ENCODE measurements at regions not wholly inside any gene's neighbourhood (a gene's known extent, or its start where the extent isn't known, plus 50 kb on each side); places are given as distances from the start of the nearest gene placed in this dataset.
A peak's percentile ranks its signal among the peaks of the same experiment; 100 is the strongest.

DNA sequence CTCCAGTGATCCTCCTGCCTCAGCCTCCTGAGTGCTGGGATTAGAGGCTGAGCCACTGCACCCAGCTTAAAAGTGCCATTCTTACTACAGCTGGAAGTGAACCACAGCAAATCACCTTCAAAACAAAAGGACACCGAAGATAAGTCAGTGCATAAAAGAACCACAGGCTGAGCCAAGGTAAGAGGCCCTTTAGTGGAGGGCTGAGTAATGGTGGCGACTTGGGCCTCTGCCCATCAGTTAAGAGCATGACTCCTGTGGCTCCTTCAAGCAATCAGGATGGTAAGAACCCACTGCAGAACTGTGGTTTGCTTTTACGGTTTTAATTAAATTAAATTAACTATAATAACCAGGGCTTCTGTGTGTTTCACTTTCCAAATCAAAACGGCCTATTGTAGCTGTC is 75.1 kb downstream of the CTAGE1 start:
- peaks cover 4 to 21% (median 7%) of the 10 kb centered on the region in 3 donors for H3K27me3 Mint-ChIP-seq (ENCODE audit: low read depth in 3 of 3)
- no peaks in the 10 kb centered on the region for H3K36me3 Mint-ChIP-seq
- H3K9me3 Mint-ChIP-seq = no peaks in the 10 kb centered on the region
- peak overlapping the region; percentile 89 to 99 (median 99) for H3K27ac Mint-ChIP-seq
- peak overlapping the region; percentile 78 to 98 (median 95) for H3K4me3 Mint-ChIP-seq
- peak; percentile 65 to 81 (median 72) for DNase-seq
- peaks cover 92 to 100% of the 10 kb centered on the region in 2 donors for H3K4me1 Mint-ChIP-seq

DNA sequence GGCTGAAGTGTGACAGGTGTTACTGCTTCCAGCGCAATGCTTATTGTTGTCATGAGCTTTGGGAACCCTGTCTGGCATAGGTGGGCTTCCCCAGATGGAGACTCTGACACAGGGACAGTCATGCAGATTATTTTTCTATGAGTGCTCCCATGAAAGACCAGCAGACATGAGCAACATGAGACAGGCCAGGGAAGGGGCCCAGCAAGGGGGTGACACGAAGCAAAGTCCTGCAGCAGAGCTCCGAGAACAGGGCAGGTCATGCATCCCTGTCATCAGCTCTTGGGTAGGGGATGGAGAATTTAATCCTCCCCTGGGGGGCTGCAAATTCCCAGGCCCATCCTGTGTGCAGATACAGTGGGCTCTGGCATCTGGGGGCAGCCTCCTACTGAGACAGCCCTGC is 77.4 kb downstream of the CTAGE1 start:
- Mint-ChIP-seq H3K27ac (peak overlapping the region in 5 of 6 donors; percentile 65 to 89 (median 83)), H3K27me3 (ENCODE audit: low read depth in 3 of 3) (peaks cover 0 to 12% (median 4%) of the 10 kb centered on the region in 3 donors), H3K9me3 (no peaks in the 10 kb centered on the region), H3K4me1 (peaks cover 89 to 97% of the 10 kb centered on the region in 2 donors), H3K36me3 (peaks cover 0 to 4% (median 0%) of the 10 kb centered on the region in 3 donors), H3K4me3 (peak overlapping the region in 1 of 5 donors; percentile 7)
- no peak for DNase-seq

DNA sequence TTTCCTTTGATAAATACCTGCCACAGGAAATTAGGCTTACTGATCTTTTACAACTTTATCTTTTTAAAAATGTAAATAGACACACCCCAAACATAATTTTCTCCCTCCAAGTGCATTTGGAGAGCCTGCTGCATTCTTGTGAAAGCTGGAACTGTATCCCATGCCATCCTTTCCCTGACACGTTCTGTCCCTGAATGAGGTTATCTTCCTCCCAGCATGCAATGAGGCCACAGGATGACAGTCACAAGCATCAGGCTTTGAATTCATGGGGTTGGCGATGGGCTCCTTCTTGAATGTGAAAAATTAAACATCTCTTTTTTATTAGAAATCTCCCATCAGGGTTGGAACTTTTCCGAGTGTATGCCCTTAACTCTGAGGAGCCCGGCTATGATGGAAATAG is 77.8 kb downstream of the CTAGE1 start:
- H3K27ac Mint-ChIP-seq = peak overlapping the region in 5 of 6 donors; percentile 65 to 89 (median 83)
- no peaks in the 10 kb centered on the region for H3K9me3 Mint-ChIP-seq
- H3K4me3 Mint-ChIP-seq = no peak overlapping the region
- no peak for DNase-seq
- H3K4me1 Mint-ChIP-seq = peaks cover 88 to 97% of the 10 kb centered on the region in 2 donors
- peaks cover 0 to 4% (median 0%) of the 10 kb centered on the region in 3 donors for H3K36me3 Mint-ChIP-seq
- H3K27me3 Mint-ChIP-seq (ENCODE audit: low read depth in 3 of 3) = peaks cover 0 to 9% (median 4%) of the 10 kb centered on the region in 3 donors

DNA sequence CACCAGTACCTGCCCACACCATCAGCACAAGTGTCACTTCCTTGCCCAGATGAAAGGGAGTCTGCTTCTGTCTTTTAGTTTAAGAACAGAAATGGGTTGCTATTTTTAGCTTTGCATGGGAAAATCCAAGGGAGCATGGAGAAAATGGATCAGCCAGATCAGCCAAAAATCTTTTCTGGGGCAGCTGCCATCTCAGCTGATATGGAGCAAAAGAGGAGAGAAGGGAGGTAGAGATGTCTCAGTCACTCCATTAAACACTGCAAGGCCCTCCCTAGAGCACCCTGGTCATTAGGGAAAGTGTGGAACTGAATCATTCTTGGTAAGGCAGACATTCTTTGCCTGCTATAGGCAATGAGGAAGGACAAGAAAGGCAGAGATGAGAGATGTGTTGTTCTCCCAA is 79.9 kb downstream of the CTAGE1 start:
- no peak for DNase-seq
- H3K36me3 Mint-ChIP-seq = peaks cover 0 to 4% (median 0%) of the 10 kb centered on the region in 3 donors
- H3K4me1 Mint-ChIP-seq = peaks cover 73 to 78% of the 10 kb centered on the region in 2 donors
- H3K27me3 Mint-ChIP-seq (ENCODE audit: low read depth in 3 of 3) = peaks cover 0 to 5% (median 4%) of the 10 kb centered on the region in 3 donors
- H3K4me3 Mint-ChIP-seq = peak overlapping the region in 4 of 5 donors; percentile 6 to 34 (median 20)
- H3K27ac Mint-ChIP-seq = peak overlapping the region; percentile 4 to 81 (median 30)
- no peaks in the 10 kb centered on the region for H3K9me3 Mint-ChIP-seq

DNA sequence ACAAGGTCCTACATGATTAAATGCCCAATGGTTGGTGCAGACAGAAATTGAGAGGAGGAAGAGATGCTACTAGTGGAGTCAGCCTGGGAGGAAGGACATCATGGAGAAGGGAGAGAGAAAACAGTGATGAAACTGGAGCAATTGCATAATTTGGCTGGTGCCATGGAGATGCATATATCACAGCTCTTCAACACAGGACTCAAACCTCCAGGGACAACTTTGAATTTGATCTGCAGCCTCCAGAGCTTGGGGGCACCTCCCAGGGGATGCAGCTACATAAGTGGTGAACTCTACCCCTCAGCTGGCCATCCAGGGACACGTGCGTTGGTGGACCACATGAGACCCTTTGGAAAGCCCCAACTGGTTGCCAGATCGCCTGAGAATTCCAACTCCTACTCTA is 80.4 kb downstream of the CTAGE1 start:
- peak overlapping the region in 1 of 5 donors; percentile 32 for H3K4me3 Mint-ChIP-seq
- H3K4me1 Mint-ChIP-seq = peaks cover 70 to 73% of the 10 kb centered on the region in 2 donors
- H3K27me3 Mint-ChIP-seq (ENCODE audit: low read depth in 3 of 3) = no peaks in the 10 kb centered on the region
- no peak for DNase-seq
- H3K36me3 Mint-ChIP-seq = peaks cover 0 to 4% (median 0%) of the 10 kb centered on the region in 3 donors
- H3K27ac Mint-ChIP-seq = peak overlapping the region in 2 of 6 donors; percentile 65 to 81
- H3K9me3 Mint-ChIP-seq = no peaks in the 10 kb centered on the region

DNA sequence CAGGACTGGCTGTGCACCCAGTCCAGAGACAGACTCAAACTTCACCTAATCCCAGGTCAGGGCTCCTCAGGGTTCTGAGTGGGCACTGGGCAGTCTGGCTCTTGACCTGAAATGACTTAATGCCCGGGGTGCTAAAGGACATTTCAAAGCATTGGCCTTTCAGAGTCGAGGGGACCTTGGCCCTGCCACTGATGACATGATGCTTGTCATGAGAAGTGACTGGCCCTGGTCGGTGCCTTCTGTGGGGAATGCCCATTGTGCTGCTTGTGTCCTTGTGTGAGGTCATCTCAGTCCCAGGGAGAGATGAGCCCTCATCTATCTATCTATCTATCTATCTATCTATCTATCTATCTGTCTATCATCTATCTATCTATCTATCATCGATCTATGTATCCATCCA is 81.3 kb downstream of the CTAGE1 start:
- Mint-ChIP-seq H3K9me3 (no peaks in the 10 kb centered on the region), H3K27ac (peak overlapping the region in 4 of 6 donors; percentile 25 to 83 (median 36)), H3K4me1 (peaks cover 61 to 64% of the 10 kb centered on the region in 2 donors), H3K27me3 (ENCODE audit: low read depth in 3 of 3) (no peaks in the 10 kb centered on the region), H3K36me3 (peaks cover 0 to 4% (median 0%) of the 10 kb centered on the region in 3 donors), H3K4me3 (peak overlapping the region in 1 of 5 donors; percentile 19)
- DNase-seq = no peak

DNA sequence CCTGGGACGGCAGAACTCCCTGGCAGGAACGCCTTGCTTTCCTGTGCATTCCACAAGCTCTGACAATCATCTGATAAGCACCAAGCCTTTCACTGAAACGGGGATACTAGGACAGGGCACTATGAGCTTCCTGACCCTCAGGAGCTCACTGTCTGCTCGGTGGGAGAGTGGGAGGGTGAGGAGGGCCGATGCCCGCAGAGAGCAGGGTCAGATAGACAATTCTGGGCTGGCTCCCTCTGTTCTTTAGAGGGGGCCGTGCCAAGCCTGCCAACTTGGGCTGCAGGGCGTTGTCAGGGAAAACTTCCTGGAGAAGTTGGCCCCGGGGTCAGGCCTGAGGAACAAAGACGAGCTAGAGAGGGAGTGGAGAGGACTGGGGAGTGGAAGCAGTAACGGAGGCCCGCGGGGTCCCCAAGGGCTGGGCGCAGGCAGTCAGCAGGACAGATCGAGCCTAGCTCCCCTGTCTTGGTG is 82.0 kb downstream of the CTAGE1 start:
- no peak for DNase-seq
- no peaks in the 10 kb centered on the region for H3K9me3 Mint-ChIP-seq
- peaks cover 0 to 3% (median 0%) of the 10 kb centered on the region in 3 donors for H3K27me3 Mint-ChIP-seq (ENCODE audit: low read depth in 3 of 3)
- peaks cover 57 to 58% of the 10 kb centered on the region in 2 donors for H3K4me1 Mint-ChIP-seq
- H3K4me3 Mint-ChIP-seq = peak overlapping the region in 2 of 5 donors; percentile 20 to 46
- H3K36me3 Mint-ChIP-seq = peaks cover 0 to 4% (median 0%) of the 10 kb centered on the region in 3 donors
- H3K27ac Mint-ChIP-seq = peak overlapping the region in 1 of 6 donors; percentile 42

DNA sequence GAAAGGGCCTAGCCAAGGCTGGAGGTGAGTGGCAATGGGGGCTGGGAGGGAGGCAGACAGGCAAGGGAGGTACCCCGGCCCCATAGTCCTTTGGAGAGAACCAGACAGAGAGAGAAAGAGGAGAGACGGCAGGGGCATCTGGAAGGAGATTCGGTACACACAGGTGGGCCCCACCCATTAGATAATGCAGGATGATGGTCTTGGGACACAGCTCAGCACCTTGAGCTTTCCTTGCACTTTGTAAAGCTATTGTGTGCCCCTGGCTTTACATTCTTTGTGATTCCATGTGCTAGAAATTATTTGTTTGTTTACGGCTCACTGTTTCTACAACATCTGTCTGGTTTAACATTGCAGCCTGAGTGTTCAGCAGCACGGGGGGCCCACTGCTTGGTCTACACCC is 83.1 kb downstream of the CTAGE1 start:
- DNase-seq = no peak
- peaks cover 0 to 3% (median 0%) of the 10 kb centered on the region in 3 donors for H3K27me3 Mint-ChIP-seq (ENCODE audit: low read depth in 3 of 3)
- H3K27ac Mint-ChIP-seq = peak overlapping the region in 1 of 6 donors; percentile 70
- peaks cover 46 to 48% of the 10 kb centered on the region in 2 donors for H3K4me1 Mint-ChIP-seq
- no peak overlapping the region for H3K4me3 Mint-ChIP-seq
- H3K36me3 Mint-ChIP-seq = peaks cover 0 to 4% (median 0%) of the 10 kb centered on the region in 3 donors
- no peaks in the 10 kb centered on the region for H3K9me3 Mint-ChIP-seq

DNA sequence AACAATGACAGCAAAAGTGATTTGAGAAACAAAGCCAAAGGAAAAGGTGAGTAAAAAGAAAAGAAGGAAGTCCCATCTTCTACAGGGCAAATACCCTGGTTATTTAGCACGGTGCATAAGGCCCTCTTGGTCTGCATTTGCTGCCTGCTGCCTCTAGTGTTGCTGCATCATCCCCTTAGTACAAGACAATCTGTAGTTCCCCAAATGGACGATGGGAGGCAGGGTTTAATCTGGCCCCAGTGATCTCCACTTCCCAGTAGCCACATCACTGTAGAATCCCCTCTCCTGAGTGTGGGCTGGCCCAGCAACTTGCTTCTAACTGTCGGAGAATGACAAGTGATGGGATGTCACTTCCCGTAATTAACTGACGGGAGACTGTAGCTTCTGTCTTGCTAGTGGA is 85.1 kb downstream of the CTAGE1 start:
- Mint-ChIP-seq H3K27ac (peak overlapping the region in 2 of 6 donors; percentile 3 to 13), H3K36me3 (peaks cover 0 to 4% (median 0%) of the 10 kb centered on the region in 3 donors), H3K4me3 (no peak overlapping the region), H3K4me1 (peaks cover 26 to 30% of the 10 kb centered on the region in 2 donors), H3K27me3 (ENCODE audit: low read depth in 3 of 3) (peaks cover 0 to 3% (median 0%) of the 10 kb centered on the region in 3 donors), H3K9me3 (no peaks in the 10 kb centered on the region)
- peak in 1 of 3 donors; percentile 39 for DNase-seq

DNA sequence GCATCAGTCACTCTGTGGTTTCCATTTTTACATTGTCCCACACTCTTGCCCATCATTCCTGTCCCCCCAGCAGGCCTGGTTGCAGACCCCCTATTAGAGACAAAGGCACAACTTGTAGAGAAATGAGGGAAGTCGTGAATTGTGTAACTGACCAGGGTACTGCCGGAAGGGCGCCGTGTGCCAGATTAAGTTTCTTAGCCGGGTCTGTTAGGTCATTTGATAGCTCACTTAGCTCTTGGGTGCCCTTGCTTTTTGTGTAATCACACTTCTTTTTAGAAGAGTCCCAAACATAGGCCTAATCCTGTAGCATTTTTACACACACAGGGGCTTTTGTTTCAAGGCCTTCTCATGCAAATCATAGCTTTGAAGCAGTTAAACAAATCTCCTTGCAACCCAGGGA is 87.2 kb downstream of the CTAGE1 start:
- H3K27me3 Mint-ChIP-seq (ENCODE audit: low read depth in 3 of 3) = peaks cover 0 to 3% (median 0%) of the 10 kb centered on the region in 3 donors
- no peaks in the 10 kb centered on the region for H3K36me3 Mint-ChIP-seq

DNA sequence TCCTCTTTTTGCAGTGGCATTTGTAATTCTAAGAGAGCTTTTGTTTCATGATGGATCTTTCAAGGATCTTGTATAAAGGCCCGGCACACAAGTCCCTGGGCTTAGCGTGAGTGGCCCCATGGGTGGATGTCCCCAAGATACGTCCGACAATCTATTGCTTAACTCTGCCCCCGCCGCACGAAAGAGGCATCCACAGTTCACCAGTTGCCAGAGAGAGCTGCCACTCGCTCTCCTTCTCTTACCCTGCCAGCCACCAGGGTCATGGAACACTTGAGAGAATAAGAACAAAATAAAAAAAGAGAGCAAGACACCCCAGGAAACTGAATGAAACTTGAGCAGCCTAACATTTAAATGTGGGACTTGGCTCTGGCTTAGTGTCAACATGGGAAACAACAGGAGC is 92.3 kb downstream of the CTAGE1 start:
- no peaks in the 10 kb centered on the region for H3K27me3 Mint-ChIP-seq (ENCODE audit: low read depth in 3 of 3)
- no peaks in the 10 kb centered on the region for H3K36me3 Mint-ChIP-seq
- peaks cover 19 to 21% of the 10 kb centered on the region in 2 donors for H3K4me1 Mint-ChIP-seq
- DNase-seq = no peak
- H3K9me3 Mint-ChIP-seq = no peaks in the 10 kb centered on the region
- H3K4me3 Mint-ChIP-seq = peak overlapping the region in 3 of 5 donors; percentile 26 to 91 (median 80)
- H3K27ac Mint-ChIP-seq = peak overlapping the region in 5 of 6 donors; percentile 2 to 80 (median 31)

More for the DNA sequence above, 87.2 kb downstream of the CTAGE1 start:
- Mint-ChIP-seq H3K9me3 (no peaks in the 10 kb centered on the region), H3K4me1 (peaks cover 12% of the 10 kb centered on the region in 2 donors), H3K4me3 (no peak overlapping the region), H3K27ac (no peak overlapping the region)
- no peak for DNase-seq

DNA sequence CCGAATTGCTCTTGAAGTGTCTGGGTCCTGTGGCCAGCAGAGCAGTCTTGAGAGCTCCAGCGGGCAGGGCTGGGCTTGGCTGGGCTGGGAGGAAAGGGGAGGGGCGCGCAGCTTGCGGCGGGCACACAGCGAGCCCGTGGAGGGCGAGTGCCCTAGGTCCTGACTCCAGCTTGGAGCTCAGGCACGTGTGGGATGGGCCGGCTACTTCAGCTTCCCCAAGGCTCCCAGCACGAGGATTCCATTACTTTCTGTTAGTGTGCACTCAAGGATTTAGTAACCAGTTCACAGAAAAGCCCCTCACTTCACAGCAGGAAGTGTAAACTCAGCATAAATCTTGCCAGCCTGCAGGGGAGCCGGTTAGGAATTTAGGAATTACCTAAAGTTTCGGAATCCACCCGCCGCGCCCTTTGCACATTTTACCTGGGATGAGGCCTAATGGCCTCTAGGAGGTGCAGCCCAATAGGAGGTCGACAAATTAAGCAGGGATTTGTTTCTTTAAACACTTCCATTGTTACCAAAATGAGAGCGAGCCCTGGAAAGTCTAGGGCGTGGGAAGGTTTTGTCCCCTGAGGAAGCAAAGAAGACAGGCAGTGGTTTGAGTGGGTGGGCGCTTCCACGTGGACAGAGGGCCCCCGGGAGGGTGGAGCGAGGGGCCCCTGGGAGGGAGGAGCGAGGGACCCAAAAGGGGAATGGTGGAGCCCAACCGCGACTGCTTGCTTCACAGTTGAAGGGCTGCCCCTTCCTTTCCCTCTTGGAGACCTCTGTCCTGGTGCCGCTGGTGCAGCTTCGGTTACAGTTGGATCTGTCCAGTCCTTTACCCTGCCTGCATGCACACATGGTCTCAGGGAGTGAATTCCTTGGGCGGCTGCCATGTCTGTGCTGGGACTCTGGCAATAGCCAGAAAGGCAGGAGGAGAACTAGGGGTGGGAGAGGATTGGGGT is 93.3 kb downstream of the CTAGE1 start:
- Mint-ChIP-seq H3K9me3 (no peaks in the 10 kb centered on the region), H3K4me3 (peak overlapping the region; percentile 75 to 91 (median 80)), H3K36me3 (no peaks in the 10 kb centered on the region), H3K27me3 (ENCODE audit: low read depth in 3 of 3) (no peaks in the 10 kb centered on the region), H3K4me1 (peaks cover 19 to 21% of the 10 kb centered on the region in 2 donors), H3K27ac (peak overlapping the region; percentile 34 to 88 (median 68))
- DNase-seq = peak in 2 of 3 donors; percentile 36 to 43

DNA sequence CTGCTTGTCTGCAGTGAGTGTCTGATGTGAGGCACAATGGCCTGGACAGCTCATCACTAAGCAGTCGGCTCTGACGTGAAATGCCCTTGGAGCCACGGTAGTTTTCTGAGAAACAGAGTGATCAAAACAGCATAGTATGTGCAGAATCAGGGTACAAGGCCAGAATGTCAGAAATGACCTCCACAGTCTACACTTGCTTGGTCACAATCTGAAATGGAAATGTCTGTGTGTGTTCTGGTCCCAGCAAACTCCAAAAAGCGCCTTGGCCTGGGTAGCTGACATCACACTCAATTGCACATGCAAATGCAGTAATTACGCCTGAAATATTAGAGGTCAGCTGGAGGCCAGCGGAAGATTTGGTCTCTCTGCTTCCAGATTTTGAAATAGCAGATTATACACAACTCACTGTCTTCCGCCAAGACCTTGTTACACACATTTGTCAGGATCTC is 95.4 kb downstream of the CTAGE1 start:
- Mint-ChIP-seq H3K9me3 (no peaks in the 10 kb centered on the region), H3K36me3 (no peaks in the 10 kb centered on the region), H3K27ac (no peak overlapping the region), H3K4me3 (no peak overlapping the region), H3K4me1 (peaks cover 19 to 21% of the 10 kb centered on the region in 2 donors), H3K27me3 (ENCODE audit: low read depth in 3 of 3) (no peaks in the 10 kb centered on the region)
- no peak for DNase-seq

DNA sequence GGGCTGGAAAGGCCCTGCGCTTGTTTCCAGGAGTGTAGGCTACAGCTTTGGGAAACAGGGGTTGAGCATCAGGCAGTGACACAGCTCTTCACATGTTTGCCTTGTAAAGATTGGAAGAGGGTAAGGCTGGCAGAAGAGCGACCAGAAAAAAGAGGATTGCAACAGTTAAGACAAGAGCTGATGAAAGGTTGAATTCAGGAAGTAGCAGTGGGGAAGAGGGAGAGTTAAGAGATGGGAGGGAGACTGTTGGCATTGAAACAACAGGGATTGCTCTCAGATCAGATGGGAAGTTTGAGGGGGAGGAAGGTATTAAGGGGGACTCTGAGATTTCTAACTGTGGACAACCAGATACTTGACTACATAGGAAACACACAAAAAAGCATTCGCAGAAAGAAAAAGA is 96.9 kb downstream of the CTAGE1 start:
- Mint-ChIP-seq H3K9me3 (no peaks in the 10 kb centered on the region), H3K36me3 (no peaks in the 10 kb centered on the region), H3K4me3 (no peak overlapping the region), H3K27me3 (ENCODE audit: low read depth in 3 of 3) (peaks cover 0 to 2% (median 0%) of the 10 kb centered on the region in 3 donors), H3K4me1 (peaks cover 19% of the 10 kb centered on the region in 2 donors), H3K27ac (no peak overlapping the region)
- no peak for DNase-seq

Measured in immature natural killer cell (primary cell).